NB4 (cell line): ENCODE measurements at regions not wholly inside any gene's neighbourhood (a gene's known extent, or its start where the extent isn't known, plus 50 kb on each side); places are given as distances from the start of the nearest gene placed in this dataset.

ENCODE experiments used
- POLR2A ChIP-seq: IDR thresholded peaks from 2 replicates; pipeline ENCODE4 v1.6.1; 2011; ENCODE audit warnings: mild to moderate bottlenecking; ENCODE audit not compliant: insufficient read length; ENCODE audit errors: extremely low read depth
- TF ChIP-seq, protein P1 (sequence below): IDR thresholded peaks from one replicate; pipeline ENCODE4 v1.5.1; 2012; ENCODE audit warnings: low read depth, low read length

- TF ChIP-seq, protein P1, sequence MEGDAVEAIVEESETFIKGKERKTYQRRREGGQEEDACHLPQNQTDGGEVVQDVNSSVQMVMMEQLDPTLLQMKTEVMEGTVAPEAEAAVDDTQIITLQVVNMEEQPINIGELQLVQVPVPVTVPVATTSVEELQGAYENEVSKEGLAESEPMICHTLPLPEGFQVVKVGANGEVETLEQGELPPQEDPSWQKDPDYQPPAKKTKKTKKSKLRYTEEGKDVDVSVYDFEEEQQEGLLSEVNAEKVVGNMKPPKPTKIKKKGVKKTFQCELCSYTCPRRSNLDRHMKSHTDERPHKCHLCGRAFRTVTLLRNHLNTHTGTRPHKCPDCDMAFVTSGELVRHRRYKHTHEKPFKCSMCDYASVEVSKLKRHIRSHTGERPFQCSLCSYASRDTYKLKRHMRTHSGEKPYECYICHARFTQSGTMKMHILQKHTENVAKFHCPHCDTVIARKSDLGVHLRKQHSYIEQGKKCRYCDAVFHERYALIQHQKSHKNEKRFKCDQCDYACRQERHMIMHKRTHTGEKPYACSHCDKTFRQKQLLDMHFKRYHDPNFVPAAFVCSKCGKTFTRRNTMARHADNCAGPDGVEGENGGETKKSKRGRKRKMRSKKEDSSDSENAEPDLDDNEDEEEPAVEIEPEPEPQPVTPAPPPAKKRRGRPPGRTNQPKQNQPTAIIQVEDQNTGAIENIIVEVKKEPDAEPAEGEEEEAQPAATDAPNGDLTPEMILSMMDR, result no peak
- no peak for TF ChIP-seq POLR2A
These were observed 96.6 kb upstream of the IRAK1BP1 start for GRCh38 chr6:78770765-78771164.
